Upper lobe of left lung (tissue), 4 donors: ENCODE measurements at regions not wholly inside any gene's neighbourhood (a gene's known extent, or its start where the extent isn't known, plus 50 kb on each side); places are given as distances from the start of the nearest gene placed in this dataset.

Experiments
- POLR2A ChIP-seq, 4 donors: fragments of 450-650 bp; IDR thresholded peaks; one replicate each; pipeline ENCODE4 v1.5.1; 2016 to 2017; ENCODE audit warnings: antibody characterized with exemption in 4 of 4, mild to moderate bottlenecking in 2 of 4
- TF ChIP-seq, protein P1 (sequence below), 6 experiments: fragments of 450-650 bp in 4 of 6; fragments of 200-600 bp in 2 of 6; sonication (generic) in 2 of 6; IDR thresholded peaks; one replicate each; pipeline ENCODE4 v1.5.1; 2016 to 2019; ENCODE audit warnings: antibody characterized with exemption in 6 of 6

DNA sequence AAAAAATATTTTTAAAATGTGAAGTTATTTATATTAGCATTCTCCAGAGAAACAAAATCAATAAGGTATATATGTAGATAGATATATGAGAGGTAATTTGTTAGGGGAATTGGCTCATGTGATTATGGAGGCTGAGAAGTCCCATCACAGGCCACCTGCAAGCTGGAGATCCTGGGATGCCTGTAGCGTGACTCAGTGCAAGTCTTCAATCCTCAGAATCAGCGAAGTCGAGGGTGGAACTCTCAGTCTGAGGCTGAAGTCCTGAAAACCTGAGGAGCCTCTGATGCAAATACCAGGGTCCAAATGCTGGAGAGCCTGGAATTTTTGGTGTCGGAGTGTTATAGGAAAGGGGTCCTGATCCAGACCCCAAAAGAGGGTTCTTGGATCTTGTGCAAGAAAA, 658.5 kb downstream of the USP25 start:
- TF ChIP-seq, protein P1, sequence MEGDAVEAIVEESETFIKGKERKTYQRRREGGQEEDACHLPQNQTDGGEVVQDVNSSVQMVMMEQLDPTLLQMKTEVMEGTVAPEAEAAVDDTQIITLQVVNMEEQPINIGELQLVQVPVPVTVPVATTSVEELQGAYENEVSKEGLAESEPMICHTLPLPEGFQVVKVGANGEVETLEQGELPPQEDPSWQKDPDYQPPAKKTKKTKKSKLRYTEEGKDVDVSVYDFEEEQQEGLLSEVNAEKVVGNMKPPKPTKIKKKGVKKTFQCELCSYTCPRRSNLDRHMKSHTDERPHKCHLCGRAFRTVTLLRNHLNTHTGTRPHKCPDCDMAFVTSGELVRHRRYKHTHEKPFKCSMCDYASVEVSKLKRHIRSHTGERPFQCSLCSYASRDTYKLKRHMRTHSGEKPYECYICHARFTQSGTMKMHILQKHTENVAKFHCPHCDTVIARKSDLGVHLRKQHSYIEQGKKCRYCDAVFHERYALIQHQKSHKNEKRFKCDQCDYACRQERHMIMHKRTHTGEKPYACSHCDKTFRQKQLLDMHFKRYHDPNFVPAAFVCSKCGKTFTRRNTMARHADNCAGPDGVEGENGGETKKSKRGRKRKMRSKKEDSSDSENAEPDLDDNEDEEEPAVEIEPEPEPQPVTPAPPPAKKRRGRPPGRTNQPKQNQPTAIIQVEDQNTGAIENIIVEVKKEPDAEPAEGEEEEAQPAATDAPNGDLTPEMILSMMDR (IDR thresholded peaks at IDR 0.05): no peak
- no peak for TF ChIP-seq POLR2A (IDR thresholded peaks at IDR 0.05)
